ENCODE measurements at regions not wholly inside any gene's neighbourhood (a gene's known extent, or its start where the extent isn't known, plus 50 kb on each side); places are given as distances from the start of the nearest gene placed in this dataset.

GRCh38 chr2:128549646-128550260, 231.1 kb upstream of the HS6ST1 start:
- CTCF ChIA-PET = no interaction called here
- no TSS peak for BruUV-seq (replicated peaks)
- dilution Hi-C loops (cut with MboI; ENCODE audit: extremely low pct_ligation_motif_present, low sequenced_read_pairs) = no loop called here

More at GRCh38 chr2:128549646-128550260, 231.1 kb upstream of the HS6ST1 start:
- no peaks in the 10 kb centered on the region for H4K20me1 ChIP-seq (replicated peaks; ENCODE audit: control insufficient read depth, extremely low read depth, insufficient read depth, low read length)
- no peaks in the 10 kb centered on the region for H3K9me3 ChIP-seq (replicated peaks; ENCODE audit: control insufficient read depth, insufficient read depth, low read length)
- no peaks in the 10 kb centered on the region for H3K27me3 ChIP-seq (ENCODE audit: control insufficient read depth in 2 of 2, insufficient read depth in 2 of 2, low read length in 2 of 2)
- H2AFZ ChIP-seq (ENCODE audit: low read depth, low read length) = no peak overlapping the region
- H3K27ac ChIP-seq (ENCODE audit: insufficient read depth, low read depth, low read length) = no peak overlapping the region
- no peak for DNase-seq (ENCODE audit: low read depth, low spot score)
- H3K36me3 ChIP-seq (ENCODE audit: control insufficient read depth in 2 of 2, extremely low read depth in 1 of 2, insufficient read depth in 2 of 2, low read length in 2 of 2) = no peaks in the 10 kb centered on the region
- H3K9me1 ChIP-seq (replicated peaks; ENCODE audit: control insufficient read depth, extremely low read depth, insufficient read depth, low read length) = no peaks in the 10 kb centered on the region
- no peak overlapping the region for H3K9ac ChIP-seq (replicated peaks; ENCODE audit: extremely low read depth, insufficient read depth, low read length)
- H3K4me2 ChIP-seq (ENCODE audit: insufficient read depth, low read length) = no peak overlapping the region
- no peaks in the 10 kb centered on the region for H3K79me2 ChIP-seq (ENCODE audit: control insufficient read depth, insufficient read depth, low read length)
- H3K4me3 ChIP-seq (replicated peaks in 1 of 3; ENCODE audit: insufficient read depth in 1 of 3, low read depth in 1 of 3, low read length in 3 of 3) = no peak overlapping the region
- TF ChIP-seq POLR2AphosphoS5 (IDR thresholded peaks at IDR 0.05; ENCODE audit: insufficient read depth, low read depth, low read length) = no peak
- no peak for TF ChIP-seq MAX (IDR thresholded peaks at IDR 0.05; ENCODE audit: insufficient read depth, insufficient read length)
- no peak for TF ChIP-seq FOS (IDR thresholded peaks at IDR 0.05; ENCODE audit: borderline replicate concordance, insufficient read depth, low read length)
- TF ChIP-seq CTCF (IDR thresholded peaks at IDR 0.05; ENCODE audit: extremely low read depth in 1 of 2, insufficient read depth in 1 of 2, low read depth in 1 of 2, low read length in 2 of 2) = no peak
- TF ChIP-seq JUN (IDR thresholded peaks at IDR 0.05; ENCODE audit: borderline replicate concordance, insufficient read depth, insufficient read length, low read depth) = no peak
- TF ChIP-seq POLR2A (IDR thresholded peaks at IDR 0.05; ENCODE audit: low read depth, low read length) = no peak
- no peak for TF ChIP-seq EZH2 (IDR thresholded peaks at IDR 0.05; ENCODE audit: borderline replicate concordance, low read depth, low read length, severe bottlenecking)
- TF ChIP-seq MYC (IDR thresholded peaks at IDR 0.05; ENCODE audit: low read depth, low read length) = no peak
- TF ChIP-seq GATA2 (IDR thresholded peaks at IDR 0.05; ENCODE audit: insufficient read depth, insufficient read length, low read depth, low read length) = no peak
- intact Hi-C loops (cut with micrococcal nuclease) = no loop called here
- no peaks in the 10 kb centered on the region for H3K4me1 ChIP-seq (ENCODE audit: control insufficient read depth, extremely low read depth, insufficient read depth, low read length)
- no peak for FAIRE-seq
- POLR2A ChIA-PET = no interaction called here
